Vagina (tissue), 2 donors: ENCODE measurements at regions not wholly inside any gene's neighbourhood (a gene's known extent, or its start where the extent isn't known, plus 50 kb on each side); places are given as distances from the start of the nearest gene placed in this dataset.

ENCODE experiments used
- POLR2A ChIP-seq, 2 donors: fragments of 450-650 bp; IDR thresholded peaks; one replicate each; pipeline ENCODE4 v1.6.1; 2017; ENCODE audit warnings: antibody characterized with exemption in 2 of 2, mild to moderate bottlenecking in 2 of 2, moderate library complexity in 2 of 2
- POLR2AphosphoS5 ChIP-seq, 2 donors: sonication (generic); formaldehyde crosslinking; IDR thresholded peaks; one replicate each; pipeline ENCODE4 v1.9.0; 2017; ENCODE audit warnings: antibody characterized with exemption in 2 of 2, mild to moderate bottlenecking in 2 of 2, low read depth in 1 of 2; ENCODE audit not compliant: insufficient read depth in 1 of 2
- TF ChIP-seq, protein P1 (sequence below), 3 experiments: fragments of 450-650 bp in 2 of 3; fragments of 200-600 bp in 1 of 3; sonication (generic) in 1 of 3; IDR thresholded peaks; one replicate each; pipeline ENCODE4 v1.5.1; 2017 to 2019; ENCODE audit warnings: antibody characterized with exemption in 3 of 3, mild to moderate bottlenecking in 2 of 3, moderate library complexity in 2 of 3

DNA sequence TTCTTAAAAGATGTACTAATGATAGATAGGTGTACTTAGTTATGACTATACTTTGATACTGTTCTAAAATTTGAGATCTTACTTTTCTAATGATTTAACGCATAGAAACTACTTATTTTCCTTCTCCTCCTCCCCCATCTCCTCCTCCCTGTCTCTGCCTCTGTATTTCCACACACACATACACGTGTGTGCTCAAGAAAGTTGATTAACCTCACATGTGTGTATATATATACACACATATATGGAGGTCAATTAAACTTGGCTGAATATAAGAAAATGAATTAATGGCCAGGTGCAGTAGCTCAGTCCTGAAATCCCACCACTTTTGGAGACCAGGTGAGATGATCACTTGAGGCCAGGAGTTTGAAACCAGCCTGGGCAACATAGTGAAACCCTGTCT, 362.7 kb upstream of the SYT1 start:
- TF ChIP-seq POLR2A (IDR thresholded peaks at IDR 0.05), result no peak
- no peak for TF ChIP-seq POLR2AphosphoS5 (IDR thresholded peaks at IDR 0.05; ENCODE audit: insufficient read depth in 1 of 2, low read depth in 1 of 2)
- TF ChIP-seq, protein P1, sequence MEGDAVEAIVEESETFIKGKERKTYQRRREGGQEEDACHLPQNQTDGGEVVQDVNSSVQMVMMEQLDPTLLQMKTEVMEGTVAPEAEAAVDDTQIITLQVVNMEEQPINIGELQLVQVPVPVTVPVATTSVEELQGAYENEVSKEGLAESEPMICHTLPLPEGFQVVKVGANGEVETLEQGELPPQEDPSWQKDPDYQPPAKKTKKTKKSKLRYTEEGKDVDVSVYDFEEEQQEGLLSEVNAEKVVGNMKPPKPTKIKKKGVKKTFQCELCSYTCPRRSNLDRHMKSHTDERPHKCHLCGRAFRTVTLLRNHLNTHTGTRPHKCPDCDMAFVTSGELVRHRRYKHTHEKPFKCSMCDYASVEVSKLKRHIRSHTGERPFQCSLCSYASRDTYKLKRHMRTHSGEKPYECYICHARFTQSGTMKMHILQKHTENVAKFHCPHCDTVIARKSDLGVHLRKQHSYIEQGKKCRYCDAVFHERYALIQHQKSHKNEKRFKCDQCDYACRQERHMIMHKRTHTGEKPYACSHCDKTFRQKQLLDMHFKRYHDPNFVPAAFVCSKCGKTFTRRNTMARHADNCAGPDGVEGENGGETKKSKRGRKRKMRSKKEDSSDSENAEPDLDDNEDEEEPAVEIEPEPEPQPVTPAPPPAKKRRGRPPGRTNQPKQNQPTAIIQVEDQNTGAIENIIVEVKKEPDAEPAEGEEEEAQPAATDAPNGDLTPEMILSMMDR (IDR thresholded peaks at IDR 0.05), result no peak
